Muscle of back (tissue), 3 donors: ENCODE measurements at regions not wholly inside any gene's neighbourhood (a gene's known extent, or its start where the extent isn't known, plus 50 kb on each side); places are given as distances from the start of the nearest gene placed in this dataset.

ENCODE experiments used
- DNase-seq, 3 donors: peaks; one replicate each; pipeline versions ENCODE4 v3.0.0 to v3.0.0-alpha.2; 2013

DNA sequence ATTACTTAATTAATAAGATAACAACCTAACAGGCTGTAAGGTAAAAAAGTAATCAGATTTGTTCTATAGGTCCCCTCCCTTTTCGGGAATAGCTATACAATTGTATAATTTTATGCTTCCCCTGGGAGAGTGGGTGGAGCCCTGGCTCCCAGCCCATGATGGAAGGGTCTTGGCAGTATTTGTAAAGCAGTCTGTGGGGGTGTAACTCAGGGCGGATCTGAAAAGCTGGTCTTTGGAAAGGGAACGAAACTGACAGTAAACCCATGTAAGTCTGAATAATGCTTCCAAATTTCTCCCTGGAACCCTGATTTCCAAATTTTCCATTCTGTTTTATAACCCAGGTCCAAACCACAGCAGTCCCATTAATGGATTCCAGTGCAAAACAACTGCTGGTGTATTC lies 110.4 kb downstream of the DAD1 start:
- peak; percentile 32 to 84 (median 67) for DNase-seq

DNA sequence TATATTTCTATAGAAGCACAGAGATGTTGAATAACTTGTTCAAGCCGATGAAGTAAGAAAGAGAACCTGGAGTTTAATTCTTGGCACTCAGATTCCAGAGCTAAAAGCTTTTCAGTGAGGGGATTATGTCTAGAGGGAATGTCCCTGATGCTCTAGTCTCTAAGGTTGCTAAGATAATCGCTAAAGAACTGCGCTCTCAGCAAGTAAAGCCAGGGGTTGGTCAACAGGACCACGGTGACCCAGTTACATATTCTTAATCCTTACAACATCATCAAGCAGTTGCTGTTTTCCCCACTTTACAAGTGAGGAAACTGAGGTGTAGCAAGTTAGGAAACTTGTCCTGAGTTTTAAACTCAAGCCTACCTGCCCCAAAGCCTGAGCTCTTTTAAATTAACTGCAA lies 110.8 kb downstream of the DAD1 start:
- DNase-seq = no peak

DNA sequence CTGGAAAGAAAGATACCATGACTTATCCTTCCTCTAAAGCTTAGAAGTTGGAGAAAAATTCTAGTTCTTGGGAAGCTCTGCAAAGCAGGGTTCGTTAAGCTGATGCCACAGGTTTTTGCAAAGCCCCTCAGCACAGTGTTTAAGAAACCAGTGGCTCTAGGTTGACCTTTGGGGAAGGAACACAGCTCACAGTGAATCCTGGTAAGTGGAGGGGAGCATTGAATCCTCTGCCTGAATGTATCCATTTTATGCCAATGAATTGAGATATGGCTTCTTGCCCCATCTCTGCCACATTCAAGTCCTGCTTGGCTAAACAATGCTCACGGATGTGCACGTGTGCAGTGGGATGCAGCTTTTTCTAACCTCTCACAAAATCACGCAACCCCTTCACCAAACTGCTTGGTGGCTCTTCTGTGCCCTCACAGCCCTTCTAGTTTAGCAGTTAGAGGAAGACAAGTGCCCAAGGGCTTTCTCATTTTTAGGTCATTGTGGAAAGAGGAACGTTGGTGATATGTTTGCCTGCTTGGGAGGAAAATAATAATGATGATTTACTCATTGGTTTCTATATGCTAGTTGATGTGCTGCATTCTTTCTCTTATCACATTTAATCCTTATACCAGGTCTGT lies 111.3 kb downstream of the DAD1 start:
- DNase-seq = no peak

GRCh38 chr14:22476887-22477286 lies 112.1 kb downstream of the DAD1 start:
- no peak for DNase-seq

GRCh38 chr14:22476005-22476751 lies 112.8 kb downstream of the DAD1 start:
- DNase-seq = no peak

- no peak for DNase-seq
These were observed 113.6 kb downstream of the DAD1 start for GRCh38 chr14:22475381-22475780.

- no peak for DNase-seq
These were observed 114.2 kb downstream of the DAD1 start for GRCh38 chr14:22474730-22475351.

DNA sequence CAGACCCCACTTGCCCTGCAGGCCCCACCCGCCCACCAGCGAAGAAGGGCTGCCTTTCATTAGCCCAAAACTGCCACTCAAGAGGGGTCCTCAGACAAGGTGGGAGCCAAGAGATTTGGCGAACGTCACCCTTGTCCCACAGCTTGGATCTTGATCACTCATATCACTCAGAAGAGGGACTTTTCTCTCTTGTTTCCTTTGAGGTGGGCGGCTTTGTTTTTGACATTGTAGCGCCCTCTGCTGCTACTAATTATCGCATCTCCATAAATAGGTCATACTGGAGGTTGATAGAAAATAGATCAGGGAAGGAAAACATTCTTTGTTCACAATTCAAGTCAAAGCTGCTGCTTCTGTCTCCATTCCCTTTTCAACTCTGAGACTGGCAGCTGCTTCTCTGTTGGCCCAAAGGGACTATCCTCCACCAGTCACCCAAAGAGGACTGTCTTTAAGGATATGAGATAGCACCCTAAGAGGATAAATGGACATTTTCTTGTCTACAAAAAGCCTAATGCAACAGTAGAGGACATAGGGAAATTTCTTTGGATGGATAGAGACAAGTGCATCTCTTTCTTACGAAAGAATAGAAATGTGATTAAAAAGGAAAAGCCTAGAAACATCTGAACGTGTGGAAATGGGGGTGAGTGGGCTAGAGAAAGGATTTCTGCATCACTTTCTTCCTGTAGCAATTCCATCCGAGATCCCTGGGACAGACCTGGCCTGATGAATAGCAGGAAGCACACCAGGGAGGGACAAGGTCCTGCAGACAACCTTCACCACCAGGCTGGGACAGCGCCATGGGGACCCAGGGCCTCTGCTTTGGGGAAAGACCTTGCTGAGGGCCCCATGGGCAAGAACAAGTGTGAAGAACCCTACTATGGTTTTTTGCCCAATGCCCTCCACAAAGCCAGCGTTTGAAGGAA lies 115.8 kb downstream of the DAD1 start:
- DNase-seq = peak; percentile 32 to 67 (median 44)

GRCh38 chr14:22472466-22472865 lies 116.6 kb downstream of the DAD1 start:
- DNase-seq = no peak

- no peak for DNase-seq
These were observed 117.4 kb downstream of the DAD1 start for GRCh38 chr14:22471545-22472121.

GRCh38 chr14:22469538-22470303 lies 119.3 kb downstream of the DAD1 start:
- DNase-seq = no peak

DNA sequence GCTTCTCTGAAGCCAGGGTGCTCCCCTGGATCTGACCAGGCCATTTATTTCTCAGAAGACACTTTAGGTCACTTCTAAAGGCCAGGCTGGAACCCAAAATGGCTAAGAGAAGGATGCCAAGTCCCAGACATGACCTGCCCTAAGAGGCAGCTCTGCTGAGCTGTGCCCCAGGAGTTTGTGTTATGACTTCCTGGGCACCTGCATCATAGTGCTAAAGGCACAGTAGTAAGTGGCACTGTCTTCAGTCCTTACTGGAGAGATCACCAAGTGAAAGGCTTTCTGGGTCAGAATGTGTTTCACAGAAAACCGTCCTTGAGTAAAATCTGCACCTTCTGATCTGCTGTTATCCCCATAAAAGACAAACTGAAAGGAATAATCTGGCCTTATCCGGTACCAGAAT lies 120.2 kb downstream of the DAD1 start:
- no peak for DNase-seq

GRCh38 chr14:22466491-22466890 lies 122.5 kb downstream of the DAD1 start:
- DNase-seq = no peak

- no peak for DNase-seq
These were observed 123.7 kb downstream of the DAD1 start for GRCh38 chr14:22465201-22465840.

GRCh38 chr14:22464422-22465142 lies 124.4 kb downstream of the DAD1 start:
- DNase-seq = no peak

DNA sequence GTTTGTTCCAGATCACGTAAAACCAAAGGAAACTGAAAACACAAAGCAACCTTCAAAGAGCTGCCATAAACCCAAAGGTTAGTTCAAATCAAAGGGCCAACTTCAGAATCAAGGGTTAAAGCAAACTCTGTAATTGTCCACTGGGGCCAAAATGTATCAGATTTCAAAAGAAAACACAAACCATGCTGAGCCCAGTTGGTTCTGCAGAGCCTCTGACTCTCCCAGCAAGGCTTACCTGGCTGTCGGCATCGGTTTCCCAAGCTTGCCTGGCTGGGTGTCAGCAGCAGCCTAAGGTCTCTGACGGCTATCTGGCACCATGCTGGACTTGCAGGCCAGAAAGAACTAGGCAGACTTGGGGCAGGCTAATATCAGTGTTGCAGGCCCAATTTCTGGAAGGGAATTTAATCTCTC lies 125.3 kb downstream of the DAD1 start:
- DNase-seq = no peak

DNA sequence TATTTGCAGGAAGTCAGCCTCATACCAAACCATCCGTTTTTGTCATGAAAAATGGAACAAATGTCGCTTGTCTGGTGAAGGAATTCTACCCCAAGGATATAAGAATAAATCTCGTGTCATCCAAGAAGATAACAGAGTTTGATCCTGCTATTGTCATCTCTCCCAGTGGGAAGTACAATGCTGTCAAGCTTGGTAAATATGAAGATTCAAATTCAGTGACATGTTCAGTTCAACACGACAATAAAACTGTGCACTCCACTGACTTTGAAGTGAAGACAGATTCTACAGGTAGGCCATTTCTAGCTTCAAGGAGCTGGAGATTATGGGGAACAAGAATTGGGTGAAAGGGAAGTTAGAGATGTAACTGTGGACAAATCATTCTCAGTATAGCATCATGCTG lies 126.1 kb downstream of the DAD1 start:
- no peak for DNase-seq

GRCh38 chr14:22460461-22461195 lies 128.4 kb downstream of the DAD1 start:
- no peak for DNase-seq

- no peak for DNase-seq
These were observed 130.3 kb downstream of the DAD1 start for GRCh38 chr14:22458737-22459136.
